GM19238 (cell line): ENCODE measurements at regions not wholly inside any gene's neighbourhood (a gene's known extent, or its start where the extent isn't known, plus 50 kb on each side); places are given as distances from the start of the nearest gene placed in this dataset.

Experiments
- DNase-seq: peaks from one replicate; pipeline ENCODE4 v3.0.0; 2011; ENCODE audit warnings: low spot score; ENCODE audit not compliant: insufficient read length

GRCh38 chr6:134117409-134117808 is 65.0 kb upstream of the SLC2A12 start:
- no peak for DNase-seq

- DNase-seq, result no peak
Measured at GRCh38 chr6:134115715-134116074, 63.3 kb upstream of the SLC2A12 start.

- no peak for DNase-seq
Measured at GRCh38 chr6:134114918-134115714, 62.7 kb upstream of the SLC2A12 start.

- no peak for DNase-seq
Measured at GRCh38 chr6:134114489-134114888, 62.1 kb upstream of the SLC2A12 start.

DNA sequence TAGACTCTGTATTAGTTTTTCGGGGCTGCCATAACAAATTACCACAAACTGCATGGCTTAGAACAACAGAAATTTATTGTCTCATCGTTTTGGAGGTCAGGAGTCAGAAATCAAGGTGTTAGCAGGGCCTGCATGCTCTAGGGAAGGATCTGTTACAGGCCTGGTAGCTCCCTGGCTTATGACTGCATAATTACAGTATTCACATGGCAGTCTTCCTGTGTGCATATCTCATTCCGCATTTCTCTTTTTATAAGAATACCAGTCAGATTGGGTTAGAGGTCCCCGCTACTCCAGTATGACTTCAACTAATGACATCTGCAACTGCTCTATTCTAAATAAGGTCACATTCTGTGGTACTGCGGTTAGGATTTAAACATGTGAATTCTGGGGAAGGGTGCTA is 59.3 kb upstream of the SLC2A12 start:
- no peak for DNase-seq

- DNase-seq, result peak; percentile 38
Measured at GRCh38 chr6:134111062-134111677, 58.7 kb upstream of the SLC2A12 start.

DNA sequence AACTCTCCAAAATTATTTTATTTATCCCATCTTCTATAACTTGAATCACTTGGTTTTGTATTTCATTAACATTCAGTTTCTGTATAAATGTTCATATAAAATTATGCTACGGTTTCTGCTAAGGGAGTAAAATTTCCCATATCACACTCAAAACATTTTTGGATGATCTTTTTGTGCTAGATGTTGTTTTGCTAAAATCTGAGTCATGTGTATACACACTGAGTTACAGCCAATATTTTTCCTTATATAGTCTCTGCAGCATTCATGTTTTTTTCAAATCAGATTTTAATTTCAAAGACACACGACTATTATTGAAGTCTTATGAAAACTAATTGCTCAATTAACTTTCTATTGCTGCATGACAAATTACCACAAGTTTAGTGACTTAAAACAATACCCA is 54.3 kb upstream of the SLC2A12 start:
- no peak for DNase-seq

DNA sequence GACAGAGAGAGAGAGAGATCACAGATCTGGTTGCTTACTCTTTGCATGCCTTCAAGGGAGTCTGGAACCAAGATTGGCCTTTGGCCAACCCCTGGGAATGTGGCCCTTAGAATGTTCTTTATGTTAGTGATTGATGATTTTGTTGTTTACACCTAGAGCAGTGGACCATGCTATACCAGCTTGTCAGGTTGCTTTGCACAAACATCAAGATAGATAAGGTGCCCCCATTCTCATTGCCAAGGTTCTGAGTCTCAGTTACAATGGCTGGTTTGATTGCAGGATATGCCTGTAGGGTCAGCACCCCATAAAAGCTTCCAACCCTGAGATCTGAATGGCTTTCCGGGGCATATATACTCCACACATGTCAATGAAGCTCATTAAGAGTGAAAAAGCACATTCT is 53.5 kb upstream of the SLC2A12 start:
- DNase-seq, result no peak

GRCh38 chr6:134103006-134103405 is 50.6 kb upstream of the SLC2A12 start:
- no peak for DNase-seq
